GM18517 (cell line): ENCODE measurements at regions not wholly inside any gene's neighbourhood (a gene's known extent, or its start where the extent isn't known, plus 50 kb on each side); places are given as distances from the start of the nearest gene placed in this dataset.

Experiments used
- ATAC-seq: cut with Tn5 transposase; IDR thresholded peaks from one replicate; pipeline ENCODE4 v1.9.1; 2021; ENCODE audit warnings: mild to moderate bottlenecking, moderate library complexity; ENCODE audit not compliant: unreplicated experiment

DNA sequence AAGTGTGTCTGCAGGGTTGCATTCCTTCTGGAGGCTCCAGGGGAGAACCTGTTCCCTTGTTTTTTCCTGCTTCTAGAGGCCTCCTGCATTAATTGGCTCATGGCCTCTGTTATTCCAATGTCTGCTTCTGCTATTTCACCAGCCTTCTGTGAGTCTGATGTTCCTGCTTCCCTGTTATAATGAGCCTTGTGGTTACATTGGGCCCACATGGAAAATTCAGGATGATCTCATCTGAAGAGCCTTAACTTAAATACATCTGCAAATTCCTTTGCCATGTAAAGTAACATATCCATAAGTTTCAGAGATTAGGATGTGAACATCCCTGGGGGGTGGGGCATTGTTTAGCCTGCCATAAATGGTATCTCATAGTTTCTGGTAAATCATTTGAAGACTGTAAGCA, 181.1 kb downstream of the RWDD3 start:
- ATAC-seq = no peak

DNA sequence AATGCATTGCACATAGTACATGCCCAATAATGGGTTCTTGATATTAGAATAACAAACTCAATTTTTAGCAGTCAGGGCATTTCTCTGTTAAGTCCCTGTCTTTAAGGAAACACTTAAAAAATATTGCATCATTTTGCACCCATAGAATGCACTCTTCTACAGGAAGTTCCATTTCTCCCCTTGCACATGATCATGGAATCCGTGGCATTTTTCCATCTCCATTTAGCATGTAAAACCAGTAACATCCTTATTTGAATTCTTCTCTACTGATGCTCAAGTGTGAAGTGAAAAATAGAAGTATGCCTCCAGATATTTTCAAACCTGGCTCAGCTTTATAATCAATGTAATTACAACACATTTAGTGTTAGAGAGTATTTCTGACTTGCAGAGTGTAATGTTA, 192.8 kb downstream of the RWDD3 start:
- no peak for ATAC-seq

- ATAC-seq = no peak
These were observed 193.5 kb downstream of the RWDD3 start for GRCh38 chr1:95427525-95427924.

DNA sequence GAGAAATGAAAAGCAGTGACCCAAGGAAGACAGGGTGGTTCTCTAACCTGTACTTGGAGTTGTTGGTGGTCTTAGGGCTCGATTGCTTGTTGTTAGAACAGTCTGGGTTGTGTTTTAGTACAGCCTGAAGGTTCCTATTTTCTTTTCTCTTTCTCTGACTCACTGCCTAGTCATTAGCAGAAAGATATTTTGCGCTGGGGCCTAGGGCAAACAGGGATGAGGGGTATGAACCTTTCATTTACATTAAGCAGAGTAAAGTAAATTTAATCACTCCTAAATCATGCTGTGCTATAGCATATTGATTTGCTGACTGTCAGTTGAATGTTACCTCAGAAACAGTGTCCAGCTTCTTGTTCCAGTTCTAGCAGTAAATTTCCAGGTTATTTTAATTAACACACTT, 197.2 kb downstream of the RWDD3 start:
- ATAC-seq = no peak

DNA sequence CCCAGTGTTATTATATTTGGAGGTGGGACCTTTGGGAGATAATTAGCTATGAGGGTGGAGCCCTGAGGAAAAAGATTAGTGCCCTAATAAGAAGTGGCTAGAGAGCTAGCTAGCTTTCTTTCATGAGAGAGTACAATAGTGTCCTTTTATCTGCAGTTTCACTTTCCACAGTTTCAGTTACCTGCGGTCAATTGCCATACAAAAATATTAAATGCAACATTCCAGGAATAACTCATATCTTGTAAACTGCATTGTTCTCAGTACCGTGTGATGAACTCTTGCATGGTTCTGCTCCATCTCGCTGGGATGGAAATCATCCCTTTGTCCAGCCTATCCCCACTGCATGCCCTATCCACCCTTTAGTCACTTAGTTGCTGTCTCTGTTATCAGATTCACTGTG, 201.6 kb downstream of the RWDD3 start:
- no peak for ATAC-seq

GRCh38 chr1:95437011-95437410, 203.0 kb downstream of the RWDD3 start:
- ATAC-seq = no peak

DNA sequence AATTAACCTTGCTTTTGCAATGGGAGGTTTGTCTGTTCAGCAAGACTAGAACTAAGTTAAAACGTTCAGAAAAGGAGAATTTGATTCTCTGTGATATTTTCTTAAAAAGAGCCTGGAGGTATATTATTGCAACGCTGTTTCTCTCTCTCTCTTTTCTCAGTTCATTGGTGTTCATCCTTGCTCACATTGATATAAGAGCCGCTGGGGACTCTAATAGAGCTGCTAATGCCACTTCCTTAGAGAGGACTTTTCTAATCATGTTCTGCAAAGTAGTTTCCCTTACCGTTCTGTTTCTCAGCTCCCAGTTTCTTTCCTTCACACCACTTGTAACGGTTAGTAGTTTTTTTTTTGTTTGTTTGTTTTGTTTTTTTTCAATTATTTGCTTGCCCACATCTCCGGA, 203.8 kb downstream of the RWDD3 start:
- ATAC-seq = no peak

DNA sequence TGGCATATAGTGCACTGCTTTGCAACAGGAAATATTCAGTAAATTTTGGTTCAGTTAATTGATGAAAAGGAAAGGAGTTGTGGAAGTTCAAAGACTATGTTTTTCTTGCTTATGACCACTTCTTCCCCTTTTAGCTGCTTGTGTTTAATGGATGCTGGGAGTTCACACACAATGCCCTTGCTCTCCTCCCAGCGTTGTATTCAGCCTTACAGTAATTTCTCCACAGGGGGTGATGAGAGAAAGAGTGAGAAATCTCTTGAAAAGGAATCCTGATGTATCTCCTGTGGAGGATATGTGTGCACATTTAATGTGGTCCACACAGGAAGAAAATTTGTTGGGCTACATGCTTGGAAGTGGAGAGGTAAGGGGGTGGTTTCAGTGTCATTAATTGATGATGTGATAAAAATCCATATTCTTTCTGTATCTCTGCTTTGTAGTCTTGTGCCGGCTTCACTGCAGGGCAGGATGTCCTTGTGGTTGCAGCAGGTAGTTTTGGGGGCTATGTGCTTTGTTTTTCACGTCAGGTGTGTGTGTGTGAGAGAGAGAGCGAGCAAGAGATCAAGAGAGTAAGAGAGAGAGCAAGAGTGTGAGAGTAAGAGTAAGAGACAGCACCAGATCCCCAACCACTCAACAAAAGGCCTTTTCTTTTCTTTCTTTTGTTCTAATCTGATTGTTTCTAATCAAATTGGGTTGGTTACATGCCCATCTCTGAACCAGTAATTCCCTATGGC, 204.4 kb downstream of the RWDD3 start:
- no peak for ATAC-seq

DNA sequence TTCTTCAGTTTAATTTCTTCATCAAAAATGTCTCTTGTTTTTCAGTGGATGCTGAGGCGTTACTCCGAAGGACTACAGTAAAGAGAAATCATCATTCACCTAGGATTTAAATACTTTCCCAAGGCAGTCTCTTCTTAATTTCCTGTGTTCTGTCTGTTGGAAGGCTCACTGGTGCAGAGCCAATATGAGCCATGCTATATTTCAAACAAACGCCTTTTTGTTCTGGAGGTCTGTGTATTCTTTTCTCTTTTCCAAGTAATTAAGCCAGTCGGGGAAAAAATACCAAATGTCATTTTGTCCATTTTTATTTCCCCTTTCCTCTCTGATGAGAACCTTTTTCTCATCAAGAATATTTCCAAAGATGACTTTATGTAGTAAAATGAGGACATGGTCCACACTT, 206.5 kb downstream of the RWDD3 start:
- ATAC-seq = no peak

DNA sequence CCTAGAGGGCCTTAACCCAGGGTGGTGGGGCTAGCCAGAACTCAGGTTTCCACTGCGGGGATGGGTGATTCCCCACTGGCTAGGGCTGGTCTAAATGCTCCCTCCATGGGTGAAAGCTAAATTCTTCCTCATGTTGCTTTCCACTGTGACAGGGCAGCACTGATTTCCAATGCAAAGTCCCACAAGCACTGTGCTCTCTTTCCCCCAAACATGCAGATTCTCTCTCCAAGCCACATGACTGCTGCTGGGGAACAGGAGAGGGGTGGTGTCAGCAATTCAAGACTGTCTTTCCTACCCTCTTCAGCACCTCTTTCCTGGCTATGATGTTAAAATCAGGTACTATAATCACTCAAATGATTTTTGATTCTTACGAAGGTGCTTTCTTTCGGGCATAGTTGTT, 215.5 kb downstream of the RWDD3 start:
- no peak for ATAC-seq

GRCh38 chr1:95451054-95451453, 217.0 kb downstream of the RWDD3 start:
- ATAC-seq = no peak

GRCh38 chr1:95451904-95452303, 217.9 kb downstream of the RWDD3 start:
- no peak for ATAC-seq

- ATAC-seq = no peak
These were observed 219.0 kb downstream of the RWDD3 start for GRCh38 chr1:95453053-95453452.

DNA sequence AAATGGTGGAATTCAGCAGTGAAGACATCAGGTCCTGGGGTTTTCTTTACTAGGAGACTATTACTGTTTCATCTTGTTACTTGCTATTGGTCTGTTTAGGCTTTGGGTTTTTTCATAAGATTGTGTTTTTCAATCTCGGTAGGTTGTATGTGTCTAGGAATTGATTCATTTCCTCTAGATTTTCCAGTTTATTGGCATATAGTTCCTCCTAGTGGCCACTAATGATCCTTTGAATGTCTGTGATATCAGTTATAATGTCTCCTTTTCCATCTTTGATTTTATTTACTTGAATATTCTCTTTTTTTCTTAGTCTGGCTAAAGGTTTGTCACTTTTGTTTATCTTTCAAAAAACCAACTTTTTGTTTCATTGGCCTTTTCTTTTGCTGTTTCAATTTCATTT, 233.0 kb downstream of the RWDD3 start:
- ATAC-seq = no peak

- no peak for ATAC-seq
These were observed 241.9 kb downstream of the RWDD3 start for GRCh38 chr1:95475686-95476457.

- no peak for ATAC-seq
These were observed 262.3 kb downstream of the RWDD3 start for GRCh38 chr1:95496307-95496706.

GRCh38 chr1:95496773-95497172, 262.8 kb downstream of the RWDD3 start:
- no peak for ATAC-seq

DNA sequence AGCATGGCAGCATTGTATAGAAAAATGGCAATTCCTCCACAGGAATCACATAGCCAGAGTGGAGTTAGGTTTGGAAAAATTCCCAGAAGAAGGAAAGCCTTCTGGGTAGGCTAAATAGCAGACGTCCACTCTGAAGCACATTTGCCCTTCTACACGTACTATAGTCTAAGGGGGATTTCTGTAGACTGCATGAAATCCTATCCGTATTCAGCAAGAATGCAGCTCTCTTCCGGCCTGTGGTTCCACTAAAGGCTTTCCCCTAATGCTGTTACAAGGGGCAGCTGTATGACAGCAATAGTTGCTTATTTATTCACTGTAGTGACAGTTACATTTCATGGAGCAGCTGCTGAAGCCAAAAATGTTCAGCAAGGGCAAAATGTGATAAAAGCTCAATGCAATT, 263.6 kb downstream of the RWDD3 start:
- no peak for ATAC-seq

- ATAC-seq = no peak
These were observed 269.4 kb downstream of the RWDD3 start for GRCh38 chr1:95503278-95504030.

DNA sequence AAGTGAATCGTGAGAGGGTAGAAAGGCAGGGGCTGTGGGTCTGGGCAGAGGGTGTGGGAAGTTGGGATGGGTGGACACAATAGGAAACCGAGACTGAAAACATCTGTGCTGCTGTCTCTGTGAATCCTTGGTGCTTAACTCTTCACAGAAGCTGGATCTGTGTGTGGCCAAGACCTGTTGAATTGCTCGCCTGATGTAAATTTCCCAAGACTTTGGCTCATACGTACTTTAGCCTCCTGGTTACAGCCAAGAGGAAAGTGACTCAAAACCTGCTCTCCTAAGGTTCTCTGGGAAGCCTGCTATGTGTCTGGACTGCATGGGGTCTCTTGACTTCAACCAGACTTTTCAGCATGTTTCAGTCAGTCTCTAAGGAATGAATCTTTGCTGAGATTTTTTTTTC, 270.3 kb downstream of the RWDD3 start:
- no peak for ATAC-seq

- no peak for ATAC-seq
These were observed 272.9 kb downstream of the RWDD3 start for GRCh38 chr1:95506736-95507414.
